Activated B cell treated with CpG ODN at 0.5 μM for 24 hours (primary cell): ENCODE measurements at regions not wholly inside any gene's neighbourhood (a gene's known extent, or its start where the extent isn't known, plus 50 kb on each side); places are given as distances from the start of the nearest gene placed in this dataset.

Experiments used
- ATAC-seq: fragments of 200-7000 bp; cut with Tn5 transposase; one replicate; pipeline ENCODE4 v1.10.0; 2021; ENCODE audit warnings: low read depth, mild to moderate bottlenecking, moderate library complexity
- CTCF ChIA-PET: fragments of 350-600 bp; sonication (Branson Sonifier 250); formaldehyde crosslinking; loops from one replicate; lab custom pipeline; 2021; ENCODE audit warnings: antibody characterized with exemption; lab: Charles Lee
- POLR2A ChIA-PET: fragments of 350-600 bp; sonication (Branson Sonifier 250); formaldehyde crosslinking; loops from one replicate; lab custom pipeline; 2021; ENCODE audit warnings: antibody characterized with exemption; lab: Charles Lee
- DNase-seq: peaks from one replicate; pipeline ENCODE4 v3.0.0; 2022
- H3K27ac Mint-ChIP-seq: one replicate; pipeline ENCODE4 v1.8.0; 2020; ENCODE audit warnings: mixed read lengths
- H3K27me3 Mint-ChIP-seq: one replicate; pipeline ENCODE4 v1.8.0; 2021; ENCODE audit warnings: mixed read lengths
- H3K36me3 Mint-ChIP-seq: one replicate; pipeline ENCODE4 v1.8.0; 2021; ENCODE audit warnings: low read depth, mixed read lengths
- H3K4me1 Mint-ChIP-seq: one replicate; pipeline ENCODE4 v1.8.0; 2021; ENCODE audit warnings: mixed read lengths
- H3K4me3 Mint-ChIP-seq: one replicate; pipeline ENCODE4 v1.8.0; 2020; ENCODE audit warnings: mild to moderate bottlenecking, mixed read lengths
- H3K9me3 Mint-ChIP-seq: one replicate; pipeline ENCODE4 v1.8.0; 2020; ENCODE audit warnings: mixed read lengths
- intact Hi-C: fragments of 100-400 bp; cut with micrococcal nuclease; formaldehyde crosslinking; loops from one replicate; pipeline ENCODE4 v1.15.1; 2024
- TF ChIP-seq, protein P1 (sequence below): fragments of 200-600 bp; IDR thresholded peaks from one replicate; pipeline ENCODE4 v1.8.0; 2022; ENCODE audit warnings: antibody characterized with exemption, mild to moderate bottlenecking

DNA sequence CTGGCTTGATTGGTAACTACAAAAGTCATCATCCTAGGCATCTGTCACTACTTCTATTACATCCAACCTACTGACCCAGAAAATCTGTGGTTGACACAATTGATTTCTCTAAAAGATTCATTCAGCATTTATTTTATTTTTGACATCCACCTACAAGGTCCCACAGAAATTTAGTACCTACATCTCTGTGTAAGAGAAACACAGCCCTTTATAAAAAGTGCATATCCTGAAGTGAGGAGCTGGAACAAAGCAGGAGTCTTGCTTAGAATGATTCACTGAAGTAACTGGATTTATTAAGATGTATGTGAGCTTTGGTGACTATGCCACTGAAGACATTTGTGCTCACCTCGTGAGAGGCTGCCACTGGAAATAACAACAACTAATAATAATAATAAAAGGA lies 391.0 kb downstream of the GPAT3 start:
- intact Hi-C loops = no loop called here
- ChIA-PET POLR2A (no interaction called here), CTCF (no interaction called here)
- H3K27ac Mint-ChIP-seq = no peak overlapping the region
- no peaks in the 10 kb centered on the region for H3K27me3 Mint-ChIP-seq
- TF ChIP-seq, protein P1, sequence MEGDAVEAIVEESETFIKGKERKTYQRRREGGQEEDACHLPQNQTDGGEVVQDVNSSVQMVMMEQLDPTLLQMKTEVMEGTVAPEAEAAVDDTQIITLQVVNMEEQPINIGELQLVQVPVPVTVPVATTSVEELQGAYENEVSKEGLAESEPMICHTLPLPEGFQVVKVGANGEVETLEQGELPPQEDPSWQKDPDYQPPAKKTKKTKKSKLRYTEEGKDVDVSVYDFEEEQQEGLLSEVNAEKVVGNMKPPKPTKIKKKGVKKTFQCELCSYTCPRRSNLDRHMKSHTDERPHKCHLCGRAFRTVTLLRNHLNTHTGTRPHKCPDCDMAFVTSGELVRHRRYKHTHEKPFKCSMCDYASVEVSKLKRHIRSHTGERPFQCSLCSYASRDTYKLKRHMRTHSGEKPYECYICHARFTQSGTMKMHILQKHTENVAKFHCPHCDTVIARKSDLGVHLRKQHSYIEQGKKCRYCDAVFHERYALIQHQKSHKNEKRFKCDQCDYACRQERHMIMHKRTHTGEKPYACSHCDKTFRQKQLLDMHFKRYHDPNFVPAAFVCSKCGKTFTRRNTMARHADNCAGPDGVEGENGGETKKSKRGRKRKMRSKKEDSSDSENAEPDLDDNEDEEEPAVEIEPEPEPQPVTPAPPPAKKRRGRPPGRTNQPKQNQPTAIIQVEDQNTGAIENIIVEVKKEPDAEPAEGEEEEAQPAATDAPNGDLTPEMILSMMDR = no peak
- no peak for DNase-seq
- ATAC-seq = no peak
- H3K9me3 Mint-ChIP-seq = no peaks in the 10 kb centered on the region
- H3K4me3 Mint-ChIP-seq = no peak overlapping the region
- no peaks in the 10 kb centered on the region for H3K36me3 Mint-ChIP-seq
- H3K4me1 Mint-ChIP-seq = no peaks in the 10 kb centered on the region

GRCh38 chr4:83923341-83923740 lies 387.4 kb downstream of the GPAT3 start:
- H3K9me3 Mint-ChIP-seq = no peaks in the 10 kb centered on the region
- POLR2A ChIA-PET = no interaction called here
- CTCF ChIA-PET = no interaction called here
- H3K27ac Mint-ChIP-seq = no peak overlapping the region
- TF ChIP-seq, protein P1 = no peak
- DNase-seq (no peak), ATAC-seq (no peak)
- no peaks in the 10 kb centered on the region for H3K4me1 Mint-ChIP-seq
- no peaks in the 10 kb centered on the region for H3K36me3 Mint-ChIP-seq
- intact Hi-C loops = no loop called here
- H3K27me3 Mint-ChIP-seq = no peaks in the 10 kb centered on the region
- no peak overlapping the region for H3K4me3 Mint-ChIP-seq

DNA sequence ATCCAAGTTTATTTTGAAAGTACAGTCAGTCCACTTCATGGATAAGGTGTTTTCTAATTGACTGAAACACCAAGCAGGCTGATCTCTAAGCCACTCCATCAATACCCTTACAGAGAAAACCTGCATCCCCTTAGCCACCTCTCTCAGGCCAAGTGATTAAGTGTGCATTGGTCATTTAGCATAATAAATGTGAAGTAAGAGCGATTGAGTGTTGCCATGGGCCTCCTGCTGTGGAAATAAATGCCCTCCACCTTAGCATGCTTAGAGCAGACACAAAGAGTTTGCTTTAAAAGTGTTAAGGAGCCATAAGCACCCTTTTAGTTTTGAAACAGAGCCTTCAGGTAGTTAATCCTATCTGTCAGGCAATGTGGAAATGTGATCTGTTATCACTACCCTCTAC lies 386.5 kb downstream of the GPAT3 start:
- intact Hi-C loops = no loop called here
- Mint-ChIP-seq H3K4me1 (no peaks in the 10 kb centered on the region), H3K27ac (no peak overlapping the region), H3K36me3 (no peaks in the 10 kb centered on the region), H3K27me3 (no peaks in the 10 kb centered on the region), H3K4me3 (no peak overlapping the region), H3K9me3 (no peaks in the 10 kb centered on the region)
- POLR2A ChIA-PET = no interaction called here
- CTCF ChIA-PET = no interaction called here
- TF ChIP-seq, protein P1 = no peak
- DNase-seq (no peak), ATAC-seq (no peak)

DNA sequence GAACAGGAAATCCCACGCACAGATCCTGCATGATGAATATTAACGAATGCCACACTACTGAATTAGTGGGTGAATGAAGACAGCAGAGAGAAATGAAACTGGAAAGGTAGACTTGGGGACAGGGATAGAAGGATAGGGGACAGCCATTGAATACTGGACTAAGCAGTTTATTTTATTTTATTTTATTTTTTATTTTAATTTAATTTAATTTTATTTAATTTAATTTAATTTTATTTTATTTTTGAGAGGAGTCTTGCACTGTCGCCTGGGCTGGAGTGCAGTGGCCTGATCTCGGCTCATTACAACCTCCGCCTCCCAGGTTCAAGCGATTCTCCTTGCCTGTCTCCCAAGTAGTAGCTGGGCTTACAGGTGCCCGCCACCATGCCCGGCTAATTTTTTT lies 385.2 kb downstream of the GPAT3 start:
- ChIA-PET POLR2A (no interaction called here), CTCF (no interaction called here)
- H3K27me3 Mint-ChIP-seq = no peaks in the 10 kb centered on the region
- H3K4me3 Mint-ChIP-seq = no peak overlapping the region
- no peak overlapping the region for H3K27ac Mint-ChIP-seq
- ATAC-seq (no peak), DNase-seq (no peak)
- H3K36me3 Mint-ChIP-seq = no peaks in the 10 kb centered on the region
- no peaks in the 10 kb centered on the region for H3K4me1 Mint-ChIP-seq
- intact Hi-C loops = no loop called here
- TF ChIP-seq, protein P1 = no peak
- no peaks in the 10 kb centered on the region for H3K9me3 Mint-ChIP-seq

DNA sequence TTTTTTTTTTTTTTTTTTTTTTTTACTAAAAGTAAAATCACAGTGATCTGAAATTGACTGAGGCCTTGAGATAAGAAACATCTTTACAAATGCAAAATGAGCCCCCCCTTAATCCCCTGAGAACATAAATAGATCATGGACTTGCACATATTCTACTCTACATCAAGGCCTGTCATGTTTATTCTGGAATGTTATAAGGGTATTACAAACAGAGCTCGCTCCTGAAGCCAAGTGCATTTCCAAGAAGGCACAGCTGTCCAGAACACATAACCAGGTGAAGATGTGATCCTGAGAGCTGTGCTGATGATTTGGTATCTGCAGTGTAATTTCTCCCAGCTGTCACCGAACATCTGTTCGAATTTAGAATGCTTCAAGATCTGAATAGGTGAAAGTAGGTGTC lies 384.5 kb downstream of the GPAT3 start:
- no peaks in the 10 kb centered on the region for H3K36me3 Mint-ChIP-seq
- TF ChIP-seq, protein P1 = no peak
- intact Hi-C loops = no loop called here
- H3K4me3 Mint-ChIP-seq = no peak overlapping the region
- no peak overlapping the region for H3K27ac Mint-ChIP-seq
- ChIA-PET CTCF (no interaction called here), POLR2A (no interaction called here)
- no peak for ATAC-seq
- H3K27me3 Mint-ChIP-seq = no peaks in the 10 kb centered on the region
- DNase-seq = no peak
- no peaks in the 10 kb centered on the region for H3K4me1 Mint-ChIP-seq
- H3K9me3 Mint-ChIP-seq = no peaks in the 10 kb centered on the region
